ENCODE measurements at regions not wholly inside any gene's neighbourhood (a gene's known extent, or its start where the extent isn't known, plus 50 kb on each side); places are given as distances from the start of the nearest gene placed in this dataset.
"Not testable (repeated sequence)": the region's sequence is repeated elsewhere in the genome, so short reads cannot be mapped to it uniquely, and the experiment has no call there.

GRCh38 chr5:122209601-122210000 lies 80.3 kb downstream of the ZNF474 start:
- POLR2A ChIA-PET = not testable (repeated sequence)

GRCh38 chr5:122218778-122219177 lies 89.4 kb downstream of the ZNF474 start:
- peaks cover 2% of the 10 kb centered on the region for H3K27me3 Mint-ChIP-seq
- CTCF ChIA-PET = no interaction called here
- no peak for ATAC-seq

More at GRCh38 chr5:122209601-122210000, 80.3 kb downstream of the ZNF474 start:
- H3K27ac Mint-ChIP-seq; ATAC-seq; CTCF ChIA-PET; DNase-seq; H3K9me3 Mint-ChIP-seq; H3K27me3 Mint-ChIP-seq; H3K4me1 Mint-ChIP-seq (ENCODE audit: low read depth); H3K4me3 Mint-ChIP-seq; intact Hi-C loops (cut with micrococcal nuclease); H3K36me3 Mint-ChIP-seq (ENCODE audit: low read depth): not testable (repeated sequence)

GRCh38 chr5:122219436-122220166 lies 90.3 kb downstream of the ZNF474 start:
- H3K27ac Mint-ChIP-seq = no peak overlapping the region
- CTCF ChIA-PET = no interaction called here
- H3K36me3 Mint-ChIP-seq (ENCODE audit: low read depth) = no peaks in the 10 kb centered on the region
- H3K4me3 Mint-ChIP-seq = no peak overlapping the region
- no peak for TF ChIP-seq CTCF (IDR thresholded peaks at IDR 0.05)
- peaks cover 4% of the 10 kb centered on the region for H3K9me3 Mint-ChIP-seq
- POLR2A ChIA-PET = no interaction called here
- ATAC-seq (no peak), DNase-seq (no peak)
- no peaks in the 10 kb centered on the region for H3K4me1 Mint-ChIP-seq (ENCODE audit: low read depth)
- intact Hi-C loops (cut with micrococcal nuclease) = no loop called here
- peaks cover 2% of the 10 kb centered on the region for H3K27me3 Mint-ChIP-seq

More at GRCh38 chr5:122218778-122219177, 89.4 kb downstream of the ZNF474 start:
- H3K36me3 Mint-ChIP-seq (ENCODE audit: low read depth) = no peaks in the 10 kb centered on the region
- no peak overlapping the region for H3K27ac Mint-ChIP-seq
- TF ChIP-seq CTCF (IDR thresholded peaks at IDR 0.05) = no peak
- no peak for DNase-seq
- peaks cover 4% of the 10 kb centered on the region for H3K9me3 Mint-ChIP-seq
- H3K4me1 Mint-ChIP-seq (ENCODE audit: low read depth) = no peaks in the 10 kb centered on the region
- intact Hi-C loops (cut with micrococcal nuclease) = no loop called here
- POLR2A ChIA-PET = no interaction called here
- H3K4me3 Mint-ChIP-seq = no peak overlapping the region

- DNase-seq = no peak
- Mint-ChIP-seq H3K36me3 (ENCODE audit: low read depth) (no peaks in the 10 kb centered on the region), H3K4me1 (ENCODE audit: low read depth) (no peaks in the 10 kb centered on the region), H3K27me3 (peaks cover 2% of the 10 kb centered on the region), H3K27ac (no peak overlapping the region), H3K4me3 (no peak overlapping the region), H3K9me3 (peaks cover 4% of the 10 kb centered on the region)
- ATAC-seq = no peak
- ChIA-PET POLR2A (no interaction called here), CTCF (no interaction called here)
- intact Hi-C loops (cut with micrococcal nuclease) = no loop called here
- TF ChIP-seq CTCF (IDR thresholded peaks at IDR 0.05) = no peak
Measured at GRCh38 chr5:122220511-122220910, 91.2 kb downstream of the ZNF474 start.

GRCh38 chr5:122221857-122222256 lies 90.2 kb upstream of the SNCAIP start:
- Mint-ChIP-seq H3K36me3 (ENCODE audit: low read depth) (no peaks in the 10 kb centered on the region), H3K4me1 (ENCODE audit: low read depth) (no peaks in the 10 kb centered on the region), H3K27ac (no peak overlapping the region), H3K9me3 (peaks cover 1% of the 10 kb centered on the region), H3K4me3 (no peak overlapping the region), H3K27me3 (peaks cover 2% of the 10 kb centered on the region)
- intact Hi-C loops (cut with micrococcal nuclease) = no loop called here
- DNase-seq (no peak), ATAC-seq (no peak)
- ChIA-PET CTCF (no interaction called here), POLR2A (no interaction called here)
- no peak for TF ChIP-seq CTCF (IDR thresholded peaks at IDR 0.05)

All from activated CD8-positive, alpha-beta T cell treated with anti-CD3 and anti-CD28 coated beads for 36 hours (primary cell).